NCI-H774 (cell line): ENCODE measurements at regions not wholly inside any gene's neighbourhood (a gene's known extent, or its start where the extent isn't known, plus 50 kb on each side); places are given as distances from the start of the nearest gene placed in this dataset.
"Not testable (repeated sequence)": the region's sequence is repeated elsewhere in the genome, so short reads cannot be mapped to it uniquely, and the experiment has no call there.

Experiments
- DNase-seq: peaks from one replicate; lab custom pipeline; 2025; lab: John Stamatoyannopoulos, UW

GRCh38 chr12:76664731-76665130 is 99.2 kb upstream of the ZDHHC17 start:
- DNase-seq = no peak

GRCh38 chr12:76666290-76666835 is 97.6 kb upstream of the ZDHHC17 start:
- no peak for DNase-seq

GRCh38 chr12:76669981-76670380 is 93.9 kb upstream of the ZDHHC17 start:
- DNase-seq = no peak

GRCh38 chr12:76670776-76671175 is 93.1 kb upstream of the ZDHHC17 start:
- no peak for DNase-seq

GRCh38 chr12:76674669-76675315 is 89.1 kb upstream of the ZDHHC17 start:
- DNase-seq = no peak

DNA sequence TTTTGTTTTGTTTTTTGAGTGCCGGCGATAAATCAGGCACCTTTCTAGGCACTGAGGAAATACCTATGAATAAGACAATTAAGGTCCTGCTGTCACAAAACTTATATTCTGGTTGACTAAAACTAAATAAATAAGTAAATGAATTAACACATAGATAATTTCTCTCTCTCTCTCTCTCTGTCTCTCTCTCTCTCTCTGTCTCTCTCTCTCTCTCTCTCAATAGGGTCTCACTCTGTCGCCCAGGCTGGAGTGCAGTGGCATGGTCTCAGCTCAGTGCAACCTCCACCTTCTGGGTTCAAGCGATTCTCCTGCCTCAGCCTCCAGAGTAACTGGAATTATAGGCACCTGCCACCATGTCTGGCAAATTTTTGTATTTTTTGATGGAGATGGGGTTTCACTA is 87.7 kb upstream of the ZDHHC17 start:
- DNase-seq = not testable (repeated sequence)

GRCh38 chr12:76678992-76679391 is 84.9 kb upstream of the ZDHHC17 start:
- DNase-seq = no peak

DNA sequence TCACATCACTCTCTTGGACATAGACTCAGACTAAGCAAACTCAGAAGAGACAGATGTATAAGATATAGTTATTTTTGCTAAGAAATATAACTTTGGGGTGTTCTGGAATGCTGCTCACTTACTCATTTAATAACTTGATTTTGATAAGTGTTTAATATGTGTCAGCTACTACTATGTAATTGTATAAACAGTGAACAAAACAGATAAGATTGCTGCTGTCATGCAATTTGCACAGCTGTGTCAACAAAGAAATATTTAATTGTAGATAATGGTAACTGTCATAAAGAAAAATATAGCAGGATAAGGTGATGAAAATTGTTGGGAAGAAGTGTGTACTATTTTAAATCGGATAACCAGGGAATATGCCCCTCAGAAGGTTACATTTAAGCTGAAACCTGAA is 84.1 kb upstream of the ZDHHC17 start:
- DNase-seq = no peak

DNA sequence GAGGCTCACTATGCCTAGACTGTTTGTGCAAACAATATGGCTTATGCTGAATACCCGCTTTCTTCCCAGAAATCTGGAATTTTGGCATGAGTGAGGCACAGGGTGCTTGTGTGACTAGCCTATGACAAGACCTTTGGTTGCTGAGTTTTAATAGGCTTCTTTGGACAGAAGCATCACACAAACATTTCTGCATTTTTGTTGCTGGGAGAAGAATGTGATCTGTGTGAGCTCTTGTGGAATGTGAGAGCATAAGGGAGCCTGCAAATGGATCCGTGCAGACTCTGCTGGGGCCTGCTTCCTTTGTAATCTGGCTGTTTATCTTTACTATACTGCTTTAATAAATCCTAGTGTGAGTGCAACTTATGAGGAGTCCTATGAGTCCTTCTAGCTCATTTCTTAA is 83.0 kb upstream of the ZDHHC17 start:
- DNase-seq = no peak

GRCh38 chr12:76685246-76685678 is 78.7 kb upstream of the ZDHHC17 start:
- peak; percentile 23 for DNase-seq

GRCh38 chr12:76687981-76688380 is 75.9 kb upstream of the ZDHHC17 start:
- no peak for DNase-seq

DNA sequence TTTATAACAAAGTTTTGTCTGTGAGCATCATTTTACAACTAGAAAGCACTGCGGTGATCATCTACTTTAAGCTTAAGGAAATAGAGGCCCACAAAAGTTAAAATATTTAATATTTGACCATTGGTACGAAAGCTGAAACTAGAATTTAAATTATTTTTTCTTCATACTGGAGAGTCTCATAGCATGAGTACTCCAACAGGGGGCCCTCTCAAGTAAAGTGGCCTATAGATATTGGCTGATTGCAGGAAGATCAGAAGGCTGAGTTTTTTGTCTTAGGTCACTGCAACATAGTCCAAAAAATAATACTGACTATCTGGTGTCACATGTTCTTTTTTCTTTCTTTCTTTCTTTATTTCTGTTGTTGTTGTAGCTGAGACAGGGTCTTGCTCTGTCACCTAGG is 75.3 kb upstream of the ZDHHC17 start:
- no peak for DNase-seq

DNA sequence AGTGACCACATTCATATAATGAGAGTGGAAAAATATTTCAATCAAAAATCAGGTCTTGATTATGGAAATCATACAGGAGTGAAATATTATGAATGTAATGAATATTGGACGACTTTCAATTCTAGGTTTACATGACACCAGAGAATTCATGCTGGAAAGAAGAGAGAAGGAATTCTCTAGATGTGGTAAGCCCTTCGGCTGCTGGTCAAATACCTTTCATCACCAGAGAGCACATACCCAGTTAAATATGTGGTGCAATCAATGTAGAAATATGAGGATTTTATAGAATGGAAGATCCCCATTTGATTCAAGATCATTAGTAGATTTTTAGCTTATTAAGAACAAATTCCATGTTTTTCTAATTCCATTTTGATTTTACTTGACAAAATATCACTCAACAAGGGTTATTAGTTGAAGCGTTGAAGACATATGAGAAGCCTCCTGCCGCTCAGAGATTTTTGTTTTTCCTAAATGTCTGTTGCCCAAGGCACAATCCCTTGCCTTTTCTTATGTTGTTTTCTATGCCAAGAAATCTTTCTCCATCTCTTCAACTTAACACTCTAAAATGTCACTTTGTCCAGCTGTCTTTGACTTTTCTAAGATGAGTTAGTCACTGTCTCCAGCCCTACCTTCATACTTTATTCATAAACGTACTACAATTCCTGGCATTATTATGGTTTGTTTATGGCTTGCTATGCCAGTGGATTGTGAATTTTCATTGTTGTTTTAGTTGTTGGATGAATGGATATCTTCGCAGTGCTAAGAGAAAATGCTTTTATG is 72.8 kb upstream of the ZDHHC17 start:
- no peak for DNase-seq

GRCh38 chr12:76692846-76693245 is 71.1 kb upstream of the ZDHHC17 start:
- DNase-seq = no peak

- no peak for DNase-seq
Measured at GRCh38 chr12:76694369-76694768, 69.5 kb upstream of the ZDHHC17 start.

DNA sequence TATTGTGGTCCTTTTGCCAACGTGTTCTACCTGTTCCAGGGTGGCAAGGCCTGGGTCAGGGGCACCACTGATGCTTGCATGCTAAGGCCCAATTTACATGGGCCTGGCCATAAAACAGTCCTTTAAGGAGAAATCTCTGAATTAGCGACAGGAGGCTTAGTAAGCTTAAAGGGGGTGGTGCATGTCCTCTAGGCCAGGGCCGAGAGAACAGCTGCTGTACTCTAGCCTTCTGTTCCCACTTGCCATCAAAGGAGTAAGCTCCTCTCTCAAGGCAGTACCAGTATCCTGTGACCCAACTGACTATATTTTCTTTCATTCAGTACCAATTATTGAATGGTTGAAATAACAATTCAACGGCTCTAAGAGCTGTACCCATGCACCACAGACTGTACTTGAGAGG is 67.7 kb upstream of the ZDHHC17 start:
- DNase-seq = no peak

- no peak for DNase-seq
Measured at GRCh38 chr12:76697849-76698248, 66.1 kb upstream of the ZDHHC17 start.

DNA sequence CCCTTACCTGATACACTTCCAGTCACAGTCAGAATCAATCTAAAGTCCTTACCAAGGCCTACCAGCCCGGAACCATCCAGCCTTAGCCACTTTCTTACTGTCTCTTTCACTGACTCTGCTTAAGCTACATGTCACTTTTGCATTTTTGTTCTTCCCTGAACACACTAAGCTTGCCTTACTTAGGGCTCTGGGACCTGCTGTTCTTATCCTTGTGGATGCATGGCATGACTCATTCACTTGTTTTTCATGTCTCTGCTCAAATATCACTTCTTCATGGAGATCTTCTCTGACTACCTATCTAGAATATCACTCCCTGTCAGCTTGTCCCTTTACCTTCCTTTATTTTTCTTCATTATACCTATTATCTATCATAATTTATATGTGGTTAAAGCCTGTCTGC is 65.6 kb upstream of the ZDHHC17 start:
- no peak for DNase-seq

- no peak for DNase-seq
Measured at GRCh38 chr12:76698966-76699365, 64.9 kb upstream of the ZDHHC17 start.

- DNase-seq = no peak
Measured at GRCh38 chr12:76701690-76702089, 62.2 kb upstream of the ZDHHC17 start.

- DNase-seq = no peak
Measured at GRCh38 chr12:76702946-76703345, 61.0 kb upstream of the ZDHHC17 start.

DNA sequence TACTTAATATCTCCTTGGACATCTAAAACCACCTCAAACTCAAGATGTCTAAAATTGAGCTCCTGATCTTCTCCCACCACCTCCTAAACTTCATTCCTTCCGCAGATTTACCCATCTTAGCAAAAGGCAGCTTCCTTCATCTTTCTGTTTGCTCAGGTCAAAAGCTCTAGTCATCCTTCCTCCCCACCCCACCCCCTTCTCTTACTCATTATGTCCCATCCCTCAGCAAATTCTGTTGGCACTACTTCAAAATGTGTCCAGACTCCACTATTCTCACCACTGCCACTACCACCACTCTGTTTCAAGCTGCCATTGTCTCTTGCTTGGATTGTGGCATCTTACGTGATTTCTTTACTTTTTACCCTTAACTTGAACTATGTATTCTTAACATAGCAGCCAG is 59.2 kb upstream of the ZDHHC17 start:
- DNase-seq = no peak

- no peak for DNase-seq
Measured at GRCh38 chr12:76706101-76706500, 57.8 kb upstream of the ZDHHC17 start.
